ENCODE measurements at regions not wholly inside any gene's neighbourhood (a gene's known extent, or its start where the extent isn't known, plus 50 kb on each side); places are given as distances from the start of the nearest gene placed in this dataset.

DNA sequence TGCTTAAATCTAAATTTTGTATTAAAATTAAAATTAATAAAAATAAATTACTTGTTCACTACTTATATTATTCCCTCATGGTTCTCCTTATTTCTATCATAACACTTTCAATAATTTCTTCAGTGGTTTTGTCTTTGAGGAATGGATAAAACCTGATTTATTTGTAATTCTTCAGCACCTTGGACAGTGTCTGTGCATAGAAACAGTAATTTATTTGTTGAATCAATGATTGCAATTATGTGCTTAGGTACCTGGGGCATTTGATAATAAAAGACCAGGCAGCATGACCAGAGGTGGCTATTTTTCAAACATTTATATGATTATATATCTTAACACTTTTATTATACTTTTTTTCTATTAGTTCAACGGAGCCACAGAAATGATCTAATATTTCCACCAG, 1062.7 kb downstream of the DSC3 start:
- TF ChIP-seq, protein P1, sequence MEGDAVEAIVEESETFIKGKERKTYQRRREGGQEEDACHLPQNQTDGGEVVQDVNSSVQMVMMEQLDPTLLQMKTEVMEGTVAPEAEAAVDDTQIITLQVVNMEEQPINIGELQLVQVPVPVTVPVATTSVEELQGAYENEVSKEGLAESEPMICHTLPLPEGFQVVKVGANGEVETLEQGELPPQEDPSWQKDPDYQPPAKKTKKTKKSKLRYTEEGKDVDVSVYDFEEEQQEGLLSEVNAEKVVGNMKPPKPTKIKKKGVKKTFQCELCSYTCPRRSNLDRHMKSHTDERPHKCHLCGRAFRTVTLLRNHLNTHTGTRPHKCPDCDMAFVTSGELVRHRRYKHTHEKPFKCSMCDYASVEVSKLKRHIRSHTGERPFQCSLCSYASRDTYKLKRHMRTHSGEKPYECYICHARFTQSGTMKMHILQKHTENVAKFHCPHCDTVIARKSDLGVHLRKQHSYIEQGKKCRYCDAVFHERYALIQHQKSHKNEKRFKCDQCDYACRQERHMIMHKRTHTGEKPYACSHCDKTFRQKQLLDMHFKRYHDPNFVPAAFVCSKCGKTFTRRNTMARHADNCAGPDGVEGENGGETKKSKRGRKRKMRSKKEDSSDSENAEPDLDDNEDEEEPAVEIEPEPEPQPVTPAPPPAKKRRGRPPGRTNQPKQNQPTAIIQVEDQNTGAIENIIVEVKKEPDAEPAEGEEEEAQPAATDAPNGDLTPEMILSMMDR (conservative IDR thresholded peaks at IDR 0.05 in 1 of 2, IDR thresholded peaks at IDR 0.05 in 1 of 2; ENCODE audit: low read depth in 1 of 2, low read length in 2 of 2): no peak
- no peak for TF ChIP-seq EZH2 (IDR thresholded peaks at IDR 0.05; ENCODE audit: low read length, missing control alignments)

GRCh38 chr18:29969876-29970275, 1072.7 kb downstream of the DSC3 start:
- Histone ChIP-seq H3K27me3 (ENCODE audit: control insufficient read depth, insufficient read depth, low read length) (no peaks in the 10 kb centered on the region), H3K79me2 (ENCODE audit: control insufficient read depth, insufficient read depth, low read length) (no peaks in the 10 kb centered on the region), H3K36me3 (ENCODE audit: control insufficient read depth, insufficient read depth, low read length) (no peaks in the 10 kb centered on the region), H3K4me2 (ENCODE audit: extremely low read depth, insufficient read depth, low read length) (no peak overlapping the region), H2AFZ (ENCODE audit: low read length) (no peak overlapping the region), H4K20me1 (ENCODE audit: control insufficient read depth, extremely low read depth, insufficient read depth, low read length) (no peaks in the 10 kb centered on the region), H3K4me1 (ENCODE audit: control insufficient read depth, extremely low read depth, insufficient read depth, low read length) (no peaks in the 10 kb centered on the region), H3K9ac (ENCODE audit: insufficient read depth, low read length) (no peak overlapping the region), H3K27ac (ENCODE audit: insufficient read depth, low read length) (no peak overlapping the region), H3K4me3 (replicated peaks in 1 of 4; ENCODE audit: control extremely low read depth in 1 of 4, insufficient read depth in 1 of 4, low read depth in 3 of 4, low read length in 4 of 4) (no peak overlapping the region), H3K9me3 (ENCODE audit: control insufficient read depth, insufficient read depth, low read depth, low read length) (no peaks in the 10 kb centered on the region)
- no peak for TF ChIP-seq EZH2 (IDR thresholded peaks at IDR 0.05; ENCODE audit: low read length, missing control alignments)
- TF ChIP-seq, protein P1 (conservative IDR thresholded peaks at IDR 0.05 in 1 of 2, IDR thresholded peaks at IDR 0.05 in 1 of 2; ENCODE audit: low read depth in 1 of 2, low read length in 2 of 2): no peak
- no peak for DNase-seq (ENCODE audit: low read depth in 2 of 2)

More for the DNA sequence above, 1062.7 kb downstream of the DSC3 start:
- no peak overlapping the region for H3K27ac ChIP-seq (ENCODE audit: insufficient read depth, low read length)
- no peak overlapping the region for H3K4me3 ChIP-seq (replicated peaks in 1 of 4; ENCODE audit: control extremely low read depth in 1 of 4, insufficient read depth in 1 of 4, low read depth in 3 of 4, low read length in 4 of 4)
- no peak overlapping the region for H3K4me2 ChIP-seq (ENCODE audit: extremely low read depth, insufficient read depth, low read length)
- H3K4me1 ChIP-seq (ENCODE audit: control insufficient read depth, extremely low read depth, insufficient read depth, low read length): no peaks in the 10 kb centered on the region
- no peak for DNase-seq (ENCODE audit: low read depth in 2 of 2)
- H3K9me3 ChIP-seq (ENCODE audit: control insufficient read depth, insufficient read depth, low read depth, low read length): no peaks in the 10 kb centered on the region
- no peaks in the 10 kb centered on the region for H3K27me3 ChIP-seq (ENCODE audit: control insufficient read depth, insufficient read depth, low read length)
- H3K36me3 ChIP-seq (ENCODE audit: control insufficient read depth, insufficient read depth, low read length): no peaks in the 10 kb centered on the region
- H4K20me1 ChIP-seq (ENCODE audit: control insufficient read depth, extremely low read depth, insufficient read depth, low read length): no peaks in the 10 kb centered on the region
- no peak overlapping the region for H3K9ac ChIP-seq (ENCODE audit: insufficient read depth, low read length)
- no peaks in the 10 kb centered on the region for H3K79me2 ChIP-seq (ENCODE audit: control insufficient read depth, insufficient read depth, low read length)
- no peak overlapping the region for H2AFZ ChIP-seq (ENCODE audit: low read length)

GRCh38 chr18:29962579-29962978, 1080.0 kb downstream of the DSC3 start:
- H4K20me1 ChIP-seq (ENCODE audit: control insufficient read depth, extremely low read depth, insufficient read depth, low read length): no peaks in the 10 kb centered on the region
- no peaks in the 10 kb centered on the region for H3K79me2 ChIP-seq (ENCODE audit: control insufficient read depth, insufficient read depth, low read length)
- no peak overlapping the region for H3K4me2 ChIP-seq (ENCODE audit: extremely low read depth, insufficient read depth, low read length)
- no peak for DNase-seq (ENCODE audit: low read depth in 2 of 2)
- H3K27me3 ChIP-seq (ENCODE audit: control insufficient read depth, insufficient read depth, low read length): no peaks in the 10 kb centered on the region
- no peaks in the 10 kb centered on the region for H3K4me1 ChIP-seq (ENCODE audit: control insufficient read depth, extremely low read depth, insufficient read depth, low read length)
- H2AFZ ChIP-seq (ENCODE audit: low read length): no peak overlapping the region
- H3K9ac ChIP-seq (ENCODE audit: insufficient read depth, low read length): no peak overlapping the region
- no peak overlapping the region for H3K27ac ChIP-seq (ENCODE audit: insufficient read depth, low read length)
- no peaks in the 10 kb centered on the region for H3K9me3 ChIP-seq (ENCODE audit: control insufficient read depth, insufficient read depth, low read depth, low read length)
- no peak overlapping the region for H3K4me3 ChIP-seq (replicated peaks in 1 of 4; ENCODE audit: control extremely low read depth in 1 of 4, insufficient read depth in 1 of 4, low read depth in 3 of 4, low read length in 4 of 4)
- H3K36me3 ChIP-seq (ENCODE audit: control insufficient read depth, insufficient read depth, low read length): no peaks in the 10 kb centered on the region
- no peak for TF ChIP-seq EZH2 (IDR thresholded peaks at IDR 0.05; ENCODE audit: low read length, missing control alignments)
- TF ChIP-seq, protein P1 (conservative IDR thresholded peaks at IDR 0.05 in 1 of 2, IDR thresholded peaks at IDR 0.05 in 1 of 2; ENCODE audit: low read depth in 1 of 2, low read length in 2 of 2): no peak

All from fibroblast of lung (primary cell).